GM23338 (cell line): ENCODE measurements at regions not wholly inside any gene's neighbourhood (a gene's known extent, or its start where the extent isn't known, plus 50 kb on each side); places are given as distances from the start of the nearest gene placed in this dataset.
"Not testable (repeated sequence)": the region's sequence is repeated elsewhere in the genome, so short reads cannot be mapped to it uniquely, and the experiment has no call there.

Experiments used
- ATAC-seq: fragments of 200-7000 bp; cut with Tn5 transposase; 3 replicates; pipeline ENCODE4 v1.9.1; 2020
- DNase-seq: peaks from one replicate; pipeline ENCODE4 v3.0.0-alpha.2; 2015; ENCODE audit warnings: low spot score
- H2AFZ ChIP-seq: fragments of 200-600 bp; sonication (generic); 2 replicates; pipeline ENCODE4 v1.8.0; 2016; ENCODE audit warnings: antibody characterized with exemption, mild to moderate bottlenecking, moderate library complexity
- H3F3A ChIP-seq: fragments of 200-600 bp; sonication (generic); replicated peaks from 2 replicates; pipeline ENCODE4 v1.8.0; 2017; ENCODE audit warnings: antibody characterized with exemption, mixed run types, low read depth
- H3K27ac ChIP-seq: fragments of 200-600 bp; sonication (generic); 2 replicates; pipeline ENCODE4 v1.6.1; 2016; ENCODE audit warnings: low read depth
- H3K27me3 ChIP-seq: fragments of 200-600 bp; sonication (generic); 2 replicates; pipeline ENCODE4 v1.8.0; 2016; ENCODE audit warnings: mild to moderate bottlenecking, mixed run types, moderate library complexity; ENCODE audit not compliant: insufficient read depth
- H3K36me3 ChIP-seq: fragments of 200-600 bp; sonication (generic); 2 replicates; pipeline ENCODE4 v1.8.0; 2016; ENCODE audit warnings: mild to moderate bottlenecking; ENCODE audit not compliant: insufficient read depth
- H3K4me1 ChIP-seq: fragments of 200-600 bp; sonication (generic); 2 replicates; pipeline ENCODE4 v1.8.0; 2016; ENCODE audit warnings: mild to moderate bottlenecking, moderate library complexity; ENCODE audit not compliant: insufficient read depth
- H3K4me2 ChIP-seq: fragments of 200-600 bp; sonication (generic); 2 replicates; pipeline ENCODE4 v1.7.1; 2017; ENCODE audit warnings: mixed run types
- H3K4me3 ChIP-seq: fragments of 200-600 bp; sonication (generic); 2 replicates; pipeline ENCODE4 v1.6.1; 2016; ENCODE audit warnings: mixed run types
- H3K79me2 ChIP-seq: fragments of 200-600 bp; sonication (generic); replicated peaks from 2 replicates; pipeline ENCODE4 v1.8.0; 2017; ENCODE audit warnings: mild to moderate bottlenecking; ENCODE audit not compliant: insufficient read depth
- H3K9me2 ChIP-seq: fragments of 200-600 bp; sonication (generic); 2 replicates; pipeline ENCODE4 v1.8.0; 2017; ENCODE audit not compliant: insufficient read depth
- H4K20me1 ChIP-seq: fragments of 200-600 bp; sonication (generic); replicated peaks from 2 replicates; pipeline ENCODE4 v1.8.0; 2017; ENCODE audit warnings: mild to moderate bottlenecking; ENCODE audit not compliant: insufficient read depth
- H3K27ac Mint-ChIP-seq: 2 replicates; pipeline ENCODE4 v1.8.0; 2020; ENCODE audit warnings: inconsistent platforms, mild to moderate bottlenecking, moderate library complexity, mixed read lengths
- H3K27me3 Mint-ChIP-seq: 3 replicates; pipeline ENCODE4 v1.8.0; 2022; ENCODE audit warnings: low read depth, mild to moderate bottlenecking, moderate library complexity, mixed read lengths, inconsistent platforms; ENCODE audit not compliant: insufficient read depth, poor library complexity
- H3K36me3 Mint-ChIP-seq: 3 replicates; pipeline ENCODE4 v1.8.0; 2021; ENCODE audit warnings: low read depth, mild to moderate bottlenecking, inconsistent platforms, moderate library complexity, mixed read lengths
- H3K4me1 Mint-ChIP-seq: 3 replicates; pipeline ENCODE4 v1.8.0; 2020; ENCODE audit warnings: mild to moderate bottlenecking, inconsistent platforms, mixed read lengths
- H3K4me3 Mint-ChIP-seq: 3 replicates; pipeline ENCODE4 v1.8.0; 2021; ENCODE audit warnings: moderate library complexity, mild to moderate bottlenecking, inconsistent platforms, mixed read lengths
- H3K9me3 Mint-ChIP-seq: 3 replicates; pipeline ENCODE4 v1.8.0; 2020; ENCODE audit warnings: moderate library complexity, mild to moderate bottlenecking, inconsistent platforms, mixed read lengths
- CREB1 ChIP-seq: fragments of 250-450 bp; sonication (Bioruptor Pico); IDR thresholded peaks from 2 replicates; pipeline ENCODE4 v1.5.0; 2020; ENCODE audit warnings: low read depth, mild to moderate bottlenecking, moderate library complexity
- CTCF ChIP-seq, 2 experiments: fragments of 200-600 bp in 1 of 2; sonication (generic) in 1 of 2; conservative IDR thresholded peaks; 2 replicates each; pipeline versions ENCODE4 v1.5.1 to v1.6.1; 2016 to 2017; ENCODE audit warnings: antibody characterized with exemption in 2 of 2, low read depth in 2 of 2, mild to moderate bottlenecking in 2 of 2, moderate library complexity in 1 of 2
- EZH2 ChIP-seq: fragments of 200-600 bp; sonication (generic); IDR thresholded peaks from one replicate; pipeline ENCODE4 v1.8.0; 2017; ENCODE audit warnings: antibody characterized with exemption, mild to moderate bottlenecking, low read depth; ENCODE audit not compliant: unreplicated experiment
- EZH2phosphoT487 ChIP-seq: fragments of 200-600 bp; sonication (generic); IDR thresholded peaks from one replicate; pipeline ENCODE4 v1.8.1; 2018; ENCODE audit warnings: antibody characterized with exemption; ENCODE audit not compliant: unreplicated experiment
- JUNB ChIP-seq: IDR thresholded peaks from one replicate; pipeline ENCODE4 v1.6.1; 2016; ENCODE audit warnings: antibody characterized with exemption; ENCODE audit not compliant: unreplicated experiment
- POLR2AphosphoS5 ChIP-seq: IDR thresholded peaks from 2 replicates; pipeline ENCODE4 v1.6.1; 2016; ENCODE audit warnings: antibody characterized with exemption, low read depth

GRCh38 chr9:109996936-109997580, 210.9 kb downstream of the C9orf152 start:
- no peak overlapping the region for H3K4me2 ChIP-seq
- H3K79me2 ChIP-seq, result no peaks in the 10 kb centered on the region
- H3K9me3 Mint-ChIP-seq, result peaks cover 23% of the 10 kb centered on the region
- peaks cover 3% of the 10 kb centered on the region for H3K27me3 Mint-ChIP-seq
- DNase-seq (no peak), ATAC-seq (no peak)
- peaks cover 3% of the 10 kb centered on the region; the same call in 1 of the 2 replicates for H3K4me1 ChIP-seq
- no peaks in the 10 kb centered on the region for H3K36me3 ChIP-seq
- peaks cover 23% of the 10 kb centered on the region for H3K36me3 Mint-ChIP-seq
- H3K4me1 Mint-ChIP-seq, result peaks cover 6% of the 10 kb centered on the region; the same call in 2 of the 3 replicates
- TF ChIP-seq JUNB (no peak), POLR2AphosphoS5 (no peak), EZH2 (no peak), EZH2phosphoT487 (no peak)
- H3F3A ChIP-seq, result no peaks in the 10 kb centered on the region
- no peak overlapping the region for H2AFZ ChIP-seq
- no peak overlapping the region for H3K27ac ChIP-seq
- no peaks in the 10 kb centered on the region for H4K20me1 ChIP-seq
- peaks cover 4% of the 10 kb centered on the region; the same call in 1 of the 2 replicates for H3K9me2 ChIP-seq
- H3K4me3 ChIP-seq, result no peak overlapping the region
- H3K4me3 Mint-ChIP-seq, result no peak overlapping the region
- no peak overlapping the region for H3K27ac Mint-ChIP-seq
- no peaks in the 10 kb centered on the region for H3K27me3 ChIP-seq

- H3K27ac Mint-ChIP-seq, result no peak overlapping the region
- Histone ChIP-seq H3K4me1 (peaks cover 3% of the 10 kb centered on the region; the same call in 1 of the 2 replicates), H4K20me1 (no peaks in the 10 kb centered on the region), H3K9me2 (peaks cover 4% of the 10 kb centered on the region; the same call in 1 of the 2 replicates), H3K79me2 (no peaks in the 10 kb centered on the region), H3K36me3 (no peaks in the 10 kb centered on the region), H3F3A (no peaks in the 10 kb centered on the region), H3K27me3 (no peaks in the 10 kb centered on the region), H2AFZ (no peak overlapping the region), H3K27ac (no peak overlapping the region), H3K4me2 (no peak overlapping the region), H3K4me3 (no peak overlapping the region)
- H3K9me3 Mint-ChIP-seq, result peaks cover 23% of the 10 kb centered on the region
- no peak for TF ChIP-seq CREB1 (CRISPR knock-in tag)
- H3K36me3 Mint-ChIP-seq, result peaks cover 23% of the 10 kb centered on the region
- H3K4me3 Mint-ChIP-seq, result no peak overlapping the region
- peaks cover 6% of the 10 kb centered on the region; the same call in 2 of the 3 replicates for H3K4me1 Mint-ChIP-seq
- no peak for ATAC-seq
- peaks cover 3% of the 10 kb centered on the region for H3K27me3 Mint-ChIP-seq
- no peak for DNase-seq
These were observed 210.3 kb downstream of the C9orf152 start for GRCh38 chr9:109997682-109998081.

GRCh38 chr9:110005521-110005920, 202.4 kb downstream of the C9orf152 start:
- not testable (repeated sequence) for H3K4me1 ChIP-seq, H3K79me2 ChIP-seq, DNase-seq, H3K27me3 Mint-ChIP-seq, H3K4me3 Mint-ChIP-seq, H3K4me2 ChIP-seq, H3K4me3 ChIP-seq, H3K27ac Mint-ChIP-seq, H3K27ac ChIP-seq, H2AFZ ChIP-seq, H3K9me2 ChIP-seq, H3F3A ChIP-seq, H3K36me3 ChIP-seq, H3K4me1 Mint-ChIP-seq, ATAC-seq, H4K20me1 ChIP-seq, H3K27me3 ChIP-seq
- Mint-ChIP-seq H3K9me3 (peaks cover 36% of the 10 kb centered on the region), H3K36me3 (peaks cover 18% of the 10 kb centered on the region)

GRCh38 chr9:110006657-110007056, 201.3 kb downstream of the C9orf152 start:
- Histone ChIP-seq H4K20me1 (no peaks in the 10 kb centered on the region), H3K27ac (no peak overlapping the region), H3K9me2 (no peaks in the 10 kb centered on the region), H3K27me3 (no peaks in the 10 kb centered on the region), H2AFZ (no peak overlapping the region), H3K4me2 (no peak overlapping the region), H3K79me2 (no peaks in the 10 kb centered on the region), H3K36me3 (peaks cover 3% of the 10 kb centered on the region; the same call in 1 of the 2 replicates), H3F3A (no peaks in the 10 kb centered on the region), H3K4me1 (no peaks in the 10 kb centered on the region), H3K4me3 (no peak overlapping the region)
- peaks cover 16% of the 10 kb centered on the region for H3K36me3 Mint-ChIP-seq
- peaks cover 2% of the 10 kb centered on the region for H3K27me3 Mint-ChIP-seq
- peaks cover 27% of the 10 kb centered on the region for H3K9me3 Mint-ChIP-seq
- TF ChIP-seq EZH2phosphoT487 (no peak), CTCF (conservative IDR thresholded peaks at IDR 0.05; ENCODE audit: low read depth in 2 of 2) (peak; percentile 25 to 48; a peak in 3 of 4 replicates)
- no peak overlapping the region for H3K27ac Mint-ChIP-seq
- ATAC-seq, result no peak; the same call in 2 of the 3 replicates
- no peaks in the 10 kb centered on the region for H3K4me1 Mint-ChIP-seq
- DNase-seq, result peak; percentile 30
- H3K4me3 Mint-ChIP-seq, result no peak overlapping the region
